T47D (cell line): ENCODE measurements at regions not wholly inside any gene's neighbourhood (a gene's known extent, or its start where the extent isn't known, plus 50 kb on each side); places are given as distances from the start of the nearest gene placed in this dataset.

Experiments used
- DNase-seq, 2 experiments: peaks; one replicate each; pipeline versions ENCODE4 v3.0.0 to v3.0.0-alpha.2; 2011 to 2012; ENCODE audit warnings: low read depth in 1 of 2, low spot score in 1 of 2
- JUND ChIP-seq: IDR thresholded peaks from 2 replicates; pipeline ENCODE4 v1.6.1; 2012; ENCODE audit warnings: low read depth
- in situ Hi-C: cut with HindIII; loops from 2 replicates; pipeline ENCODE4 v1.10.0; 2016; ENCODE audit warnings: low sequenced_read_pairs, low pct_unique_long_range_greater_than_20kb

GRCh38 chr11:27558401-27558800 is 51.8 kb upstream of the LIN7C start:
- no peak for TF ChIP-seq JUND
- DNase-seq: no peak
- in situ Hi-C loops: no loop called here

- in situ Hi-C loops: no loop called here
- DNase-seq: no peak
- no peak for TF ChIP-seq JUND
These were observed 50.7 kb upstream of the LIN7C start for GRCh38 chr11:27557226-27557625.
